HEK293 (cell line): ENCODE measurements at regions not wholly inside any gene's neighbourhood (a gene's known extent, or its start where the extent isn't known, plus 50 kb on each side); places are given as distances from the start of the nearest gene placed in this dataset.

Experiments used
- CTCF ChIA-PET: fragments of 350-600 bp; formaldehyde crosslinking; extraction: SDS; loops from one replicate; lab custom pipeline; 2021; ENCODE audit warnings: antibody characterized with exemption; lab: Yijun Ruan, JAX
- POLR2A ChIA-PET: fragments of 300-600 bp; formaldehyde crosslinking; extraction: SDS; loops from one replicate; lab custom pipeline; 2020; ENCODE audit warnings: antibody characterized with exemption, inconsistent platforms; lab: Yijun Ruan, JAX
- H3K27ac ChIP-seq: fragments of 200-500 bp; sonication (Bioruptor generic); 2 replicates; pipeline ENCODE4 v1.5.1; 2014; ENCODE audit warnings: low read depth, low read length, control low read depth, inconsistent platforms; ENCODE audit errors: extremely low read depth
- H3K36me3 ChIP-seq, 2 experiments: fragments of 200-500 bp in 1 of 2; sonication (Bioruptor generic) in 1 of 2; 1 replicate in 1 of 2; 2 replicates in 1 of 2; pipeline ENCODE4 v1.5.1; 2014 to 2017; ENCODE audit warnings: inconsistent platforms in 2 of 2, low read length in 2 of 2; ENCODE audit not compliant: control insufficient read depth in 2 of 2, insufficient read depth in 1 of 2
- H3K4me1 ChIP-seq: fragments of 200-500 bp; sonication (Bioruptor generic); 2 replicates; pipeline ENCODE4 v1.5.1; 2014; ENCODE audit warnings: mild to moderate bottlenecking, low read length, inconsistent platforms; ENCODE audit not compliant: control insufficient read depth, insufficient read depth
- H3K4me3 ChIP-seq: 2 replicates; pipeline ENCODE4 v1.5.1; 2011; ENCODE audit warnings: low read depth, mild to moderate bottlenecking, control low read depth, low read length, moderate library complexity
- H3K9me3 ChIP-seq: fragments of 200-500 bp; sonication (Bioruptor generic); 2 replicates; pipeline ENCODE4 v1.5.1; 2014; ENCODE audit warnings: low read depth, low read length, inconsistent platforms; ENCODE audit not compliant: control insufficient read depth, insufficient read depth
- GLI2 ChIP-seq: fragments of 450-650 bp; formaldehyde crosslinking; IDR thresholded peaks from 2 replicates; pipeline ENCODE4; 2017; ENCODE audit warnings: missing biosample characterization, missing genetic modification characterization, low read depth, borderline replicate concordance
- KLF7 ChIP-seq: fragments of 450-650 bp; formaldehyde crosslinking; IDR thresholded peaks from 2 replicates; pipeline ENCODE4 v1.5.1; 2016; ENCODE audit warnings: missing biosample characterization, missing genetic modification characterization, borderline replicate concordance
- MYNN ChIP-seq: fragments of 450-650 bp; formaldehyde crosslinking; IDR thresholded peaks from 2 replicates; pipeline ENCODE4 v1.5.1; 2016; ENCODE audit warnings: missing biosample characterization, missing genetic modification characterization, borderline replicate concordance
- REPIN1 ChIP-seq: fragments of 450-650 bp; formaldehyde crosslinking; IDR thresholded peaks from 2 replicates; pipeline ENCODE4 v1.5.1; 2017; ENCODE audit warnings: missing biosample characterization, missing genetic modification characterization, low read depth
- REST ChIP-seq: fragments of 450-650 bp; formaldehyde crosslinking; IDR thresholded peaks from 2 replicates; pipeline ENCODE4 v1.5.1; 2016; ENCODE audit warnings: missing biosample characterization, missing genetic modification characterization
- SCRT1 ChIP-seq: fragments of 450-650 bp; formaldehyde crosslinking; IDR thresholded peaks from 2 replicates; pipeline ENCODE4 v1.5.1; 2016; ENCODE audit warnings: missing biosample characterization, missing genetic modification characterization, borderline replicate concordance
- ZBTB20 ChIP-seq: fragments of 450-650 bp; formaldehyde crosslinking; IDR thresholded peaks from 2 replicates; pipeline ENCODE4 v1.5.1; 2016; ENCODE audit warnings: missing biosample characterization, missing genetic modification characterization
- ZBTB21 ChIP-seq: fragments of 450-650 bp; formaldehyde crosslinking; IDR thresholded peaks from 2 replicates; pipeline ENCODE4 v1.5.1; 2017; ENCODE audit warnings: missing biosample characterization, missing genetic modification characterization
- ZBTB26 ChIP-seq: fragments of 450-650 bp; formaldehyde crosslinking; optimal IDR thresholded peaks from 2 replicates; pipeline ENCODE3; 2016; ENCODE audit warnings: missing biosample characterization, mild to moderate bottlenecking, missing genetic modification characterization
- ZNF146 ChIP-seq: fragments of 450-650 bp; formaldehyde crosslinking; IDR thresholded peaks from 2 replicates; pipeline ENCODE4 v1.5.1; 2016; ENCODE audit warnings: missing biosample characterization, missing genetic modification characterization
- ZNF214 ChIP-seq: fragments of 450-650 bp; formaldehyde crosslinking; IDR thresholded peaks from 2 replicates; pipeline ENCODE4 v1.5.1; 2017; ENCODE audit warnings: missing biosample characterization, mild to moderate bottlenecking, missing genetic modification characterization, borderline replicate concordance
- ZNF324 ChIP-seq: fragments of 450-650 bp; formaldehyde crosslinking; IDR thresholded peaks from 2 replicates; pipeline ENCODE4 v1.5.1; 2016; ENCODE audit warnings: missing biosample characterization, missing genetic modification characterization
- ZNF501 ChIP-seq: fragments of 450-650 bp; formaldehyde crosslinking; IDR thresholded peaks from 2 replicates; pipeline ENCODE4 v1.5.1; 2016; ENCODE audit warnings: missing biosample characterization, missing genetic modification characterization
- ZNF514 ChIP-seq: fragments of 450-650 bp; formaldehyde crosslinking; IDR thresholded peaks from 2 replicates; pipeline ENCODE4 v1.5.1; 2016; ENCODE audit warnings: missing biosample characterization, missing genetic modification characterization
- ZNF521 ChIP-seq: fragments of 450-650 bp; formaldehyde crosslinking; IDR thresholded peaks from 2 replicates; pipeline ENCODE4 v1.5.1; 2017; ENCODE audit warnings: missing biosample characterization, mild to moderate bottlenecking, missing genetic modification characterization
- ZNF621 ChIP-seq: fragments of 450-650 bp; formaldehyde crosslinking; IDR thresholded peaks from 2 replicates; pipeline ENCODE4 v1.5.1; 2017; ENCODE audit warnings: missing biosample characterization, missing genetic modification characterization
- ZNF624 ChIP-seq: fragments of 450-650 bp; formaldehyde crosslinking; IDR thresholded peaks from 2 replicates; pipeline ENCODE4 v1.5.1; 2017; ENCODE audit warnings: missing biosample characterization, missing genetic modification characterization
- ZNF701 ChIP-seq: fragments of 450-650 bp; formaldehyde crosslinking; IDR thresholded peaks from 2 replicates; pipeline ENCODE4 v1.5.1; 2016; ENCODE audit warnings: missing biosample characterization, missing genetic modification characterization
- ZNF704 ChIP-seq: fragments of 450-650 bp; formaldehyde crosslinking; IDR thresholded peaks from 2 replicates; pipeline ENCODE4 v1.5.1; 2016; ENCODE audit warnings: missing biosample characterization, missing genetic modification characterization
- ZNF747 ChIP-seq: fragments of 450-650 bp; formaldehyde crosslinking; IDR thresholded peaks from 2 replicates; pipeline ENCODE4 v1.5.1; 2016; ENCODE audit warnings: missing biosample characterization, missing genetic modification characterization
- ZNF785 ChIP-seq: fragments of 450-650 bp; formaldehyde crosslinking; IDR thresholded peaks from 2 replicates; pipeline ENCODE4 v1.5.1; 2016; ENCODE audit warnings: missing biosample characterization, missing genetic modification characterization
- ZNF791 ChIP-seq: fragments of 450-650 bp; formaldehyde crosslinking; IDR thresholded peaks from 2 replicates; pipeline ENCODE4 v1.5.1; 2016; ENCODE audit warnings: missing biosample characterization, missing genetic modification characterization
- ZNF837 ChIP-seq: fragments of 450-650 bp; formaldehyde crosslinking; IDR thresholded peaks from 2 replicates; pipeline ENCODE4 v1.5.1; 2016; ENCODE audit warnings: missing biosample characterization, missing genetic modification characterization

- TF ChIP-seq ZNF791 (tag by site-specific recombination) = no peak
These were observed 72.8 kb upstream of the PLCL2 start (continued) for GRCh38 chr3:16811950-16812349.

- H3K4me1 ChIP-seq = no peaks in the 10 kb centered on the region
- no peak overlapping the region for H3K27ac ChIP-seq
- POLR2A ChIA-PET = no interaction called here
- no peaks in the 10 kb centered on the region for H3K36me3 ChIP-seq
- no peak for TF ChIP-seq GLI2 (tag by site-specific recombination)
- TF ChIP-seq ZNF785 (tag by site-specific recombination) = no peak
- no peak for TF ChIP-seq ZNF747
- no peak overlapping the region for H3K4me3 ChIP-seq
- CTCF ChIA-PET = no interaction called here
- H3K9me3 ChIP-seq = no peaks in the 10 kb centered on the region
These were observed 71.4 kb upstream of the PLCL2 start for GRCh38 chr3:16813336-16813735.

- TF ChIP-seq ZNF521 (tag by site-specific recombination) (no peak), ZNF701 (no peak)
- Histone ChIP-seq H3K36me3 (no peaks in the 10 kb centered on the region), H3K4me1 (no peaks in the 10 kb centered on the region), H3K9me3 (no peaks in the 10 kb centered on the region), H3K4me3 (no peak overlapping the region), H3K27ac (no peak overlapping the region)
- POLR2A ChIA-PET = no interaction called here
- CTCF ChIA-PET = no interaction called here
These were observed 68.5 kb upstream of the PLCL2 start for GRCh38 chr3:16816048-16816780.

GRCh38 chr3:16817197-16817596 lies 67.6 kb upstream of the PLCL2 start:
- POLR2A ChIA-PET = no interaction called here
- CTCF ChIA-PET = no interaction called here
- TF ChIP-seq ZBTB26 (tag by site-specific recombination) (no peak), ZBTB20 (tag by site-specific recombination) (no peak), ZNF621 (tag by site-specific recombination) (no peak), ZNF146 (tag by site-specific recombination) (no peak), SCRT1 (tag by site-specific recombination) (no peak), ZNF324 (tag by site-specific recombination) (no peak), ZNF837 (tag by site-specific recombination) (no peak), REST (tag by site-specific recombination) (no peak), ZNF501 (tag by site-specific recombination) (no peak), ZBTB21 (tag by site-specific recombination) (no peak), MYNN (tag by site-specific recombination) (no peak), ZNF704 (tag by site-specific recombination) (no peak), ZNF214 (tag by site-specific recombination) (no peak), ZNF514 (tag by site-specific recombination) (no peak), REPIN1 (tag by site-specific recombination) (no peak), ZNF624 (no peak), KLF7 (tag by site-specific recombination) (no peak)

More at GRCh38 chr3:16817197-16817596, 67.6 kb upstream of the PLCL2 start:
- Histone ChIP-seq H3K36me3 (no peaks in the 10 kb centered on the region), H3K9me3 (no peaks in the 10 kb centered on the region), H3K4me1 (no peaks in the 10 kb centered on the region), H3K4me3 (no peak overlapping the region), H3K27ac (no peak overlapping the region)
